ENCODE measurements at regions not wholly inside any gene's neighbourhood (a gene's known extent, or its start where the extent isn't known, plus 50 kb on each side); places are given as distances from the start of the nearest gene placed in this dataset.

- H3K4me2 ChIP-seq (ENCODE audit: low read depth, low read length, poor library complexity, severe bottlenecking), result no peak overlapping the region
- H3K4me3 ChIP-seq (ENCODE audit: insufficient read depth, low read length, poor library complexity, severe bottlenecking), result no peak overlapping the region
- no peak overlapping the region for H2AFZ ChIP-seq (ENCODE audit: low read depth, low read length, severe bottlenecking)
- no peak overlapping the region for H3K9ac ChIP-seq (ENCODE audit: low read length)
- no peaks in the 10 kb centered on the region for H3K36me3 ChIP-seq (ENCODE audit: low read length)
- H3F3A ChIP-seq (ENCODE audit: insufficient read depth), result no peaks in the 10 kb centered on the region
- H3K27ac ChIP-seq (ENCODE audit: low read depth, low read length), result no peak overlapping the region
- no peaks in the 10 kb centered on the region for H3K27me3 ChIP-seq (ENCODE audit: low read length)
- H3K9me3 ChIP-seq (ENCODE audit: insufficient read depth, low read length), result no peaks in the 10 kb centered on the region
- H3K79me2 ChIP-seq (ENCODE audit: insufficient read depth, low read length), result no peaks in the 10 kb centered on the region
- TF ChIP-seq EZH2phosphoT487 (conservative IDR thresholded peaks at IDR 0.05; ENCODE audit: low read length), result no peak
- no peak for TF ChIP-seq CTCF (IDR thresholded peaks at IDR 0.05; ENCODE audit: insufficient read depth, low read length, poor library complexity, severe bottlenecking)
- no peaks in the 10 kb centered on the region for H3K9me2 ChIP-seq (replicated peaks; ENCODE audit: insufficient read depth, low read length)
- no peaks in the 10 kb centered on the region for H4K20me1 ChIP-seq (ENCODE audit: low read depth, low read length)
Measured at GRCh38 chr12:126891789-126892188, 1375.2 kb upstream of the TMEM132C start.

GRCh38 chr12:126895951-126896913 is 1370.7 kb upstream of the TMEM132C start:
- Histone ChIP-seq H3K36me3 (ENCODE audit: low read length) (no peaks in the 10 kb centered on the region), H3K9me3 (ENCODE audit: insufficient read depth, low read length) (no peaks in the 10 kb centered on the region), H3K27me3 (ENCODE audit: low read length) (no peaks in the 10 kb centered on the region), H3K9me2 (replicated peaks; ENCODE audit: insufficient read depth, low read length) (no peaks in the 10 kb centered on the region), H3K4me2 (ENCODE audit: low read depth, low read length, poor library complexity, severe bottlenecking) (no peak overlapping the region), H3F3A (ENCODE audit: insufficient read depth) (no peaks in the 10 kb centered on the region), H3K27ac (ENCODE audit: low read depth, low read length) (no peak overlapping the region), H3K79me2 (ENCODE audit: insufficient read depth, low read length) (no peaks in the 10 kb centered on the region), H4K20me1 (ENCODE audit: low read depth, low read length) (no peaks in the 10 kb centered on the region), H2AFZ (ENCODE audit: low read depth, low read length, severe bottlenecking) (no peak overlapping the region), H3K4me3 (ENCODE audit: insufficient read depth, low read length, poor library complexity, severe bottlenecking) (no peak overlapping the region), H3K9ac (ENCODE audit: low read length) (no peak overlapping the region)
- TF ChIP-seq CTCF (IDR thresholded peaks at IDR 0.05; ENCODE audit: insufficient read depth, low read length, poor library complexity, severe bottlenecking) (no peak), EZH2phosphoT487 (conservative IDR thresholded peaks at IDR 0.05; ENCODE audit: low read length) (no peak)

- Histone ChIP-seq H3K9ac (ENCODE audit: low read length) (no peak overlapping the region), H3K27ac (ENCODE audit: low read depth, low read length) (no peak overlapping the region), H3K79me2 (ENCODE audit: insufficient read depth, low read length) (no peaks in the 10 kb centered on the region), H3K9me2 (replicated peaks; ENCODE audit: insufficient read depth, low read length) (no peaks in the 10 kb centered on the region), H3F3A (ENCODE audit: insufficient read depth) (no peaks in the 10 kb centered on the region), H4K20me1 (ENCODE audit: low read depth, low read length) (no peaks in the 10 kb centered on the region), H3K36me3 (ENCODE audit: low read length) (no peaks in the 10 kb centered on the region), H3K4me2 (ENCODE audit: low read depth, low read length, poor library complexity, severe bottlenecking) (no peak overlapping the region), H2AFZ (ENCODE audit: low read depth, low read length, severe bottlenecking) (no peak overlapping the region), H3K27me3 (ENCODE audit: low read length) (no peaks in the 10 kb centered on the region), H3K9me3 (ENCODE audit: insufficient read depth, low read length) (no peaks in the 10 kb centered on the region), H3K4me3 (ENCODE audit: insufficient read depth, low read length, poor library complexity, severe bottlenecking) (no peak overlapping the region)
- TF ChIP-seq CTCF (IDR thresholded peaks at IDR 0.05; ENCODE audit: insufficient read depth, low read length, poor library complexity, severe bottlenecking), result no peak
- no peak for TF ChIP-seq EZH2phosphoT487 (conservative IDR thresholded peaks at IDR 0.05; ENCODE audit: low read length)
Measured at GRCh38 chr12:126897102-126897501, 1369.9 kb upstream of the TMEM132C start.
